ENCODE measurements at regions not wholly inside any gene's neighbourhood (a gene's known extent, or its start where the extent isn't known, plus 50 kb on each side); places are given as distances from the start of the nearest gene placed in this dataset.

GRCh38 chr11:19394525-19395016 lies 153.8 kb upstream of the E2F8 start:
- H3K4me3 ChIP-seq (ENCODE audit: low read depth, low read length): no peak overlapping the region
- TF ChIP-seq CTCF (IDR thresholded peaks at IDR 0.05; ENCODE audit: borderline replicate concordance, insufficient read depth, low read depth, low read length): no peak

GRCh38 chr11:19393941-19394340 lies 153.2 kb upstream of the E2F8 start:
- TF ChIP-seq CTCF (IDR thresholded peaks at IDR 0.05; ENCODE audit: borderline replicate concordance, insufficient read depth, low read depth, low read length): no peak
- no peak overlapping the region for H3K4me3 ChIP-seq (ENCODE audit: low read depth, low read length)

GRCh38 chr11:19392847-19393518 lies 152.2 kb upstream of the E2F8 start:
- H3K4me3 ChIP-seq (ENCODE audit: low read depth, low read length): no peak overlapping the region
- TF ChIP-seq CTCF (IDR thresholded peaks at IDR 0.05; ENCODE audit: borderline replicate concordance, insufficient read depth, low read depth, low read length): no peak

- TF ChIP-seq CTCF (IDR thresholded peaks at IDR 0.05; ENCODE audit: borderline replicate concordance, insufficient read depth, low read depth, low read length): no peak
- H3K4me3 ChIP-seq (ENCODE audit: low read depth, low read length): no peak overlapping the region
Observed at GRCh38 chr11:19392321-19392720, 151.6 kb upstream of the E2F8 start.

- no peak overlapping the region for H3K4me3 ChIP-seq (ENCODE audit: low read depth, low read length)
- TF ChIP-seq CTCF (IDR thresholded peaks at IDR 0.05; ENCODE audit: borderline replicate concordance, insufficient read depth, low read depth, low read length): no peak
Observed at GRCh38 chr11:19391652-19392051, 150.9 kb upstream of the E2F8 start.

GRCh38 chr11:19391026-19391425 lies 150.3 kb upstream of the E2F8 start:
- no peak for TF ChIP-seq CTCF (IDR thresholded peaks at IDR 0.05; ENCODE audit: borderline replicate concordance, insufficient read depth, low read depth, low read length)
- no peak overlapping the region for H3K4me3 ChIP-seq (ENCODE audit: low read depth, low read length)

- no peak overlapping the region for H3K4me3 ChIP-seq (ENCODE audit: low read depth, low read length)
- no peak for TF ChIP-seq CTCF (IDR thresholded peaks at IDR 0.05; ENCODE audit: borderline replicate concordance, insufficient read depth, low read depth, low read length)
Observed at GRCh38 chr11:19389787-19390303, 149.1 kb upstream of the E2F8 start.
